Fibroblast of skin of left biceps (primary cell): ENCODE measurements at regions not wholly inside any gene's neighbourhood (a gene's known extent, or its start where the extent isn't known, plus 50 kb on each side); places are given as distances from the start of the nearest gene placed in this dataset.
"Not testable (repeated sequence)": the region's sequence is repeated elsewhere in the genome, so short reads cannot be mapped to it uniquely, and the experiment has no call there.

Experiments used
- DNase-seq, 2 experiments: peaks; one replicate each; pipeline ENCODE4 v3.0.0-alpha.2; 2013; ENCODE audit warnings: low read depth in 2 of 2

DNA sequence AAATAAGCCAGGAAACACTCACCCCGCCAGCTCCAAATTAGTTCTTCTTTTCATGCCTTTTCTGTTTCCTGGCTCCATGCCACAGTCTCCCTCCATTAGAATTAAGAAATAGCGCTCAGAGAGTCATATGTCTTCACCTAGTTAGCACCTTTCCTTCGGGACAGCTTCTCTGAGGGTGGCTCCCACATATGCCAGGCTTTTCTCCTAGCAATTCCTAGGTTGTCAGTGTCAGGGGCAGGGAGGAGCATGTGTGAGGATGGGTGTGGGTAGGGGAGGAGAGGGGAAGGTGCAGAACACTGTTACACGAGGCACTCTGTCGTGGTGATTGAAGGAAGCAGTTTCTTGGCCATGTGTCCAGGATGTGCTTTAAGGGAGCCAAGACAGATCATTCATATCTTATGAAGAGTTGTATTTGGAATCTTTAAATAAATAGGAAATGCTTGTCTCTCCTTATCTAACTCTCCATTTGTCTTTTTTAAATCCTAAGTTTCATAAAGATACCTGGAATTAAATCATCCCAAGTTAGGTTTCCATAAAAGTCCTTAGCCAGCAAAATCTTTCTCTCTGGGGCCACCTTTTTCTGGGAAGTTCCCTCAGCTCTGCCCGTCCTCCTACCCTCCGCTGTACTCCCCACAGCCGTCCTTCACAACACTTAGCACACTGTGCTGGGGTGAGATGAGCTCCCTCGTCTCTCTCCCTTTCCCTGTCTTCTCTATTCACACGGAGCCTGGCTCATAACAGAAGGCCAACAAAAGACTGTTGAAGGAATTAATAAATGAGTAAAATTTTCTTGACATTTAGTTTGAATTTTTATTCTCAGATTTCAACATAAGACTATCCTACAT lies 361.0 kb downstream of the CD83 start:
- DNase-seq, result no peak

- DNase-seq, result not testable (repeated sequence)
Measured at GRCh38 chr6:14481946-14482345, 364.4 kb downstream of the CD83 start.

DNA sequence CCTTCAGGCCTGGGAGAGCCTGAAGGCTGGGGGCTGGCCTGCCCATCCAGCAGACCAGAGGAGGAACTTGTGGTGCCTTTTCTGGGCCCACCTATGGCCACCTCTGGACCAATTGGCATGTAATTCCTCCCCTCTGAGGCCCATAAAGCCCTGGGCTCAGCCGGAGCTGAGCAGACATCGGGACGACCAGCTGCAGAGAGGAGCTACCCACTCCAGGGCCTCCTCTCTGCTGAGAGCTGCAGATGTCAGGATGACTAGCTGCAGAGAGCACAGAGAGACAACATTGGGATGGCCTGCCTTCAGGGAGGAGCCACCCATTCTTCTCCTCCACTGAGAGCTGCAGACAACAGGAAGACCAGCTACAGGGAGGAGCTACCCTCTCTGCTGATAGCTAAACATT lies 370.1 kb downstream of the CD83 start:
- no peak for DNase-seq

GRCh38 chr6:14488180-14488579 lies 370.6 kb downstream of the CD83 start:
- DNase-seq, result no peak

GRCh38 chr6:14489445-14489844 lies 371.9 kb downstream of the CD83 start:
- DNase-seq, result no peak

GRCh38 chr6:14498748-14499147 lies 381.2 kb downstream of the CD83 start:
- no peak for DNase-seq

- no peak for DNase-seq
Measured at GRCh38 chr6:14499309-14499708, 381.7 kb downstream of the CD83 start.

DNA sequence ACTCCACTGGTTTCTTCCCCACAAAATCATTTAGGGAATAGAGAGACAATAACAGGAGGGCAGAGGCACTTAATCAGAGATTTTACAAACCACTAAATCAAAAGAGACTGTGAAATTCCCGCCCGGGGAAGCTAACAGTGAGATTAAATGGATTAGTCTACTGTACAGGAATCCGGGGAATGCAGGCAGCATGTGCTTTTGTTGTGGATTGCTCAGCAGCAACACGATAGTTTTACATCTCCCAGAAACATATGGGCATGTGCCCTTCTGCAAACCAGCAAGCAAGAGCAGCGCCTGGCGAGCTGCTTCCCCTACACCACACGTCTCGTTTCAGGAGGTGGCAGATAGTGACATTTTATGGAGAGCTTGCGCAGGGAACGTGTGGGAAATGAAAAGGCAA lies 382.3 kb downstream of the CD83 start:
- DNase-seq, result peak; percentile 80 to 86

- DNase-seq, result no peak
Measured at GRCh38 chr6:14500809-14501208, 383.2 kb downstream of the CD83 start.

DNA sequence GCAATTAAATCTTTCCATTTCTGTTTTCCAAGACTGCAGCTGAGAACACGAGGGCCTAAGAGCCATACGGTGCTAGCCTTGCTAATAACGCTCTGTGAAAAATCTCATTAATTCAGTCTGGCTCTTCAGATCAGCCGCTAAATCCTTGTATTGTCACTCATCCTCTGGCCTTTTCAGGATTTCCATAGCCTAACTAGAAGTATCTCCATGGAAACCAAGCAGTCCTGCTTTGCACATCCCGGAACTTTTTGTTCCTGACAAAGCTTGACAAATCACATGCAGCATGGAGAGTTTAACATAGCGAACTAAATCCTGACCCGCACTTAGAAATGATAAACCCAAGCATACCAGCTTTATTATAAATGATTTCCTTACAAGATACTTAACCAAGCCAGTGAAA lies 383.7 kb downstream of the CD83 start:
- DNase-seq, result no peak

- DNase-seq, result no peak
Measured at GRCh38 chr6:14501914-14502313, 384.3 kb downstream of the CD83 start.

DNA sequence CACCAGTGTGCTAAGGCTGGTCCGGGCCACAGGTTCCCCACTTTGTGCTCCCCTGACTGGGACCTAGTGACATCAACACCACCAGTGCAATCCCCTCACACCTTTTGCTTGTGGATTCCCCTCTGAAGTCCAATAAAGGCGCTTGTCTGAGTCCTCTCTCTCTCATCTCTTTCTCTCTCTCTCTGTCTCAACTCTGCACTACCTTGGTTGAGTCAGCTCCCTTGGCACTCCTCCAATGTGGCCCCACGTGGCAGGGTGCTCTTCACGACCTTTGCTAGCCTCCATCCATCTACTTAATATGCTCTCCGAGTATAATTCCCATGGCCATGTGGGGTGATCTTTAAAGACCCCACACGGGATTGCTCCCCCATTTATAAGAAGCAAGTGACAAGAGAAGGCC lies 385.0 kb downstream of the CD83 start:
- DNase-seq, result no peak

GRCh38 chr6:14505401-14505800 lies 387.8 kb downstream of the CD83 start:
- DNase-seq, result no peak

DNA sequence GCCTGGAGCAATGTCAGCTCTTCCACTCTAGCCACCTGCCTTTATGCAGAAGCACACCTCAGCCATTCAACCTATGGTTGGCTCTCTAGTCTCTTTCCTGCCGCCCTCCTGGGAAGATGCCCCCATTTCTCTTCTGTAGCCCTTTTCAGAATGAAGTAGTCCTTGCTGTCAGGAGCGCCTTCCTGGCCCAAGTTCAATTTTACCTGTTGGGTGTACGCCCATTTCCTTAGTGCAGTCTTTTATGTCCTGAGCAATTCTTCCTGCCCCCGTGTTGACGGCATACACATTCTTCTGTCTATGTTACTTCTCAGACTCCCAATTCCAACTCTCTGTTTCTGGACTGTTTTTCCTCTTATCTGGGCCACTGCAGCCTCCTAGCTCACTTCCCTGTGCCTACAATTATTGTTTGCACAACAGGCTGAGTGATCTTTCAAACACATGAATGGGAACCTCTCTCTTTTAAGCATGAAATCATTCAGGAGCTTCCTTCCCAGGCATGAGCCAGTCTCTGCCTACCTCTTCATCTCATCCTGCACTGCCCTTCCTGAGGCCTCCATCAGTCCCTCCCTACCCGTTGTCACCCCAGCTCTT lies 389.2 kb downstream of the CD83 start:
- DNase-seq, result no peak

GRCh38 chr6:14509120-14509519 lies 391.5 kb downstream of the CD83 start:
- no peak for DNase-seq

- DNase-seq, result no peak
Measured at GRCh38 chr6:14510038-14510437, 392.5 kb downstream of the CD83 start.

DNA sequence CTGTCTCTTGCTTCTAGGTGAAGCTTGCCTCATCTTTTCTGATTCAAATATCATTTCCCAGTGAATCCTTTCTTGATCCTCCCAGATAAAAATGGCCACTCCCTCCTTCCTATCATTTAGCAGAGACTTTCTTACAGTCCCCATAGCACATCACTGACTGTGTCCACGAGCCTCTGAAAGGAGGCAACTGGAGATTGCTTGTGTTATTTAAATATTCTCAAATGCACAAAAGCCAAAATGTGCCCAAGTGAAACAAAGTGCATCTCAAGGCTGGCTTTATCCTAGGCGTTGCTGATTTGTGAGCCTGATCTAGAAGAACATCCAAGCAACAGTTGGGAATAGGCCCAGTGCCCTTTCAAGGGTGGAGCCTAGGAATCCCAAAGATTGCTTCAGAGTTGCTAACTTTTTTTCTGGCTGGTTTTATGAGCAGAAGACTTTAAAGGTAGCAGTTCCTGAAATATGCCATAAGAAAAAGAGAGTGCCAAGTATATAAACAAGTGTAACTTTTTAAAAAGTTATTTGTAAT lies 393.6 kb downstream of the CD83 start:
- DNase-seq, result no peak

DNA sequence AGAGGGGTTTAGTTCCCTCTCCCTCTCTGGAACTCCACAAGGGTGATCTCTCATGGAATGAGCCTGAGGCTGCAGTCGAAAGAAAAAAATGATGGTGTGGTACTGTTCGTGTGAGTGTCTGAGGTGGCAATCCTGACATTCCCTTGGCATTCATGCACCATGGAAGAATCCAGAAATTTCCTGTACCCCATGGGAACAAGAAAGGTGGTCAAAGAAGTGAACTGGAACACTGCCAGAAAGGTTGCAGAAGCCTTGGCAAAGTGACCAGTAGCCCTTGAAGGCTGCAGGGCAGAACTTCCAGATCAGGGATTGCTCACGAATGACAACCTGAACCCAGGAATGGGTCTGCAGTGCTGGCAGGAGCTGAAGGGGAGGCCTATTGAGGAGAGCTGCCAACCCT lies 394.7 kb downstream of the CD83 start:
- no peak for DNase-seq

GRCh38 chr6:14513496-14514393 lies 396.2 kb downstream of the CD83 start:
- peak in 1 of 2 experiments; percentile 49 for DNase-seq

- no peak for DNase-seq
Measured at GRCh38 chr6:14516956-14517355, 399.4 kb downstream of the CD83 start.

DNA sequence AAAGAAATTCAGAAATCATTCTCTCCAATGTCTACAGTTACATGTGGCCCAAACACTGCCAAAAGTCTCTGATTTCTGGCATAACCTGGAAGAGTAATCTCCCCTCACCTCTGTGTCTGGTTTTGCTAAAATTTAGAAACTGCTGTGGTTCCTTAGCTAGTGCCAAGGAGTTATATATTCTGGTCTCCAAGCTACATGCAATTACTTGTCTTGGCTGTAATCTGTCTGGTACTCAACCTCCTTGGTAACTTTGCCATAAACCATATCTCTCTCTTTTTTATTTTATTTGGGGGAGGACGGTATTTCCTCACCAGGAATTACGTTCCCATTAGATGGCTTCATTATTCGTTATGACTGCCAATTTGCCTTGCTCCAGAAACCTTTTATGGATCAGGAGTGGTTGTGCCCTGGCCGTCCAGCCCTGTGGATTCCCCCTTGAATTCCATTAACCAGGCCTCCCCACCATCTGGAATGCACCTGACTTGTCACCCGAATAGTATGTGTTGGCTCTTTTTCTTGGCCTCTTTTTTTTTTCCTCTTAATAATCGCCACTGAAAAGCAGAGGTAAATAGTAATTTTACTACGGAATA lies 400.0 kb downstream of the CD83 start:
- DNase-seq, result no peak
